DMS53 treated with DMSO at 0.1 percent for 48 hours (cell line): ENCODE measurements at regions not wholly inside any gene's neighbourhood (a gene's known extent, or its start where the extent isn't known, plus 50 kb on each side); places are given as distances from the start of the nearest gene placed in this dataset.

Experiments used
- DNase-seq: peaks from one replicate; lab custom pipeline; 2025; ENCODE audit not compliant: unreplicated experiment; lab: John Stamatoyannopoulos, UW

DNA sequence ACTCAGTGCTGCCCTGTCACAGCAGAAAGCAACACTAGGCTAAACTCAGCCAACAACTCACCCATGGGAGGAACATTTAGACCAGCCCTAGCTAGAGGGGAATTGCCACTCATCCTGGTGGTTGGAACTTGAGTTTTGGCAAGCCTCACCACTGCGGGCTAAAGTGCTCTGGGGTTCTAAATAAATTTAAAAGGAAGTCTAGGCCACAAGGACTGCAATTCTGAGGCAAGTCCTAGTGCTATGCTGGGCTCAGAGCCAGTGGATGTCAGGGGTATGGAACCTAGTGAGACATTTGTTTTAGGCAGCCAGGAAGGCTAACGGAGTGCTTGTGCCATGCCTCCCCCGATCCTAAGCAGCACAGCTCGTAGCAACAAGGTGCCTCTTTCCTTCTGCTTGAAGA is 78.0 kb downstream of the RGS13 start:
- DNase-seq, result no peak

DNA sequence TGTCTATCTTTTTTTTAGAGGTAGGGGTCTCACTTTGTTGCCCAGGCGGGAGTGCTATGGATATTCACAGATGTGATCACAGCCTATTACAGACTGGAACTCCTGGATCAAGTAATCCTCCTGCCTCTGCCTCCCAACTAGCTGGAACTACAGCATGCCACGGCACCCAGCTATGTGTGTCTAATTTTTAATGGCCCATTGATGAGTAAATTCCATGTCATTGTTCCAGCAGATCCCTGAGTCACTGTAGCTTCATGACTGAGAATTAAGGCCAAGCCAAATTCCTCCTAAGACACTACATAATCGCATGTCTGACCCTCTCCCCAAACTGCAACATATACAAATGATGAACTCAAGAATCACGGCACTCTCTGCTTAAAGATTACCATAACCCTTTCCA is 84.2 kb upstream of the RGS2 start:
- no peak for DNase-seq

DNA sequence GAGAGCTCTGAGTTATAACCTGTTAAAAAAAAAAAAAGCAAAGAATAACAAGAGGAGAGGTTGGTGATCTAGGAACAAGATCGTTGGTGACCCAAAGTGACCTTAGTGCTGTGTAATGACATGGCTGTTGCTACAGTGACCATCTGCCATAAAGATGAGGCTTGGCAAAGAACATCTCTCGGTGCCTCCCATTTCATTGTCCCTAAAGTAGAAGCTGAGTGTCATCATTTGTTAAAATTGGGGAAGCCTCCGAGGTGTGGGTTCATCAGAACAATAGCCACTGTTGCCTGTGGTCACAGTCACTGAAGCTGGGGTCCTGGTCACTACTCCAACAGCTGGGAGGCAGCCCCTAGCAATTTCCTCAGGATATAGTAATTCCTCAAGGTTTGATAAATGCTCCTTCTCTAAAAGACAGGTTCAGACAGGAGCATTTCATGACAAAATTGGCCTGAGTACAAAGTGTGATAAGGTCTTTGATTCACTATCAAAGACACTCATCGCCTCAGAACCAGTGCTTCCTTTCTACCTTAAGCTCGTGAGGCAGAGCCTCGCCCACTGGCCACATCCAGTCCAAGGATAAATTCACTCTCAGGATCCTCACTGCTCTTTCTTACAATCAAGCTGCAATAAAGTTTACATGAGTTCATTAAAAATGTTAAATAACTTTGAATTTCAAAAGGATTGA is 81.9 kb upstream of the RGS2 start:
- DNase-seq, result no peak

DNA sequence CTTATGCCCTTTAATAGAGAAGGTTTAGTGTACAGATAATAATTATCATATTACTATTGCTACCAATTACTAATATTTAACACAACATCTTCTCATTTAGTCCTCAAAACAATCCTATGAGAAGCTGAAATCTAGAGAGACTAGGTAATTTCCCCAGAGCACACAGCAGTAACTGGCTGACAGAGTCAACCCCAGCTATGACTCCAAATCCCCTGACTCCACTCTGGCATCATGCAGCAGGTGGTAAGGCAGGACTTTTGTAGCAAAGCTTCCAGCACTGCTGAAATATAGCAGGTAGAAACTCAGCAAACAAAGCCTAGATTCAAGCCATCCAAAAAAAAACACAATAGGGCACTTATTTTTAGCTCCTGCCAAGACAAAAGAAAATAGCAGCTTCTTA is 79.3 kb upstream of the RGS2 start:
- no peak for DNase-seq

DNA sequence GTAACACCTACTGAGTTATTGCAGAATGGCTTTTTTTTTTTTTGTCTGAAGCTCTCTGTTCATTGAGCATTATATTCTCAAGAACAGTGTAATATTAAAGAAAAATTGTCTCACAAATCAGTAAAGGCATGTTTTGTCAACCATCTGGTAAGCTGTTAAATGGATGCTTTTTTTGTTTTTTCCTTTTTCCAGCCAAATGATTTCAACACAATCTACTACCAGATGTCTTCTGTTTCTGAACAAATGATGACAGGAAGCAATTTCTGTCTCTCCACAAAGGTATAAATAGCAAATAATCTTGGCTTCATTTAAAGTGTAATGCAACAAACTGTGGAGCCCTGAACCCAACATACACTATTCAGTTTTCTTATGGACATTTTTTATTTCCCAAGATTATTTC is 78.6 kb upstream of the RGS2 start:
- no peak for DNase-seq

DNA sequence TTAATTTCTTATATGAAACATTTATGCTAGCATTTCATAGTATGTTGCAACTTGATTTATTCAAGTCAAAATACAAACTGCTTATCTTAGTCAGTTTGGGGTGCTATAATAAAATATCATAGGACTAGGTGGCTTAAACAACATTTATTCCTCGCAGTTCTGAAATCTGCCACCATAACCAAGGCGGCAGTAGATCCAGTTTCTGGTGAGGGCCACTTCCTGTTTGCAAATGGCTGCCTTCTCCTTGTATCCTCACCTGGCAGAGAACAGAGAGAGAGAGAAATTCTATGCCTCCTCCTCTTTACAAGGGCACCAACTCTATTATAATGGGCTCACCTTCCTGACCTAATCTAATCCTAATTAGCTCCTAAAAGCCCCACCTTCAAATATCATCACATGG is 76.1 kb upstream of the RGS2 start:
- DNase-seq, result peak; percentile 45

DNA sequence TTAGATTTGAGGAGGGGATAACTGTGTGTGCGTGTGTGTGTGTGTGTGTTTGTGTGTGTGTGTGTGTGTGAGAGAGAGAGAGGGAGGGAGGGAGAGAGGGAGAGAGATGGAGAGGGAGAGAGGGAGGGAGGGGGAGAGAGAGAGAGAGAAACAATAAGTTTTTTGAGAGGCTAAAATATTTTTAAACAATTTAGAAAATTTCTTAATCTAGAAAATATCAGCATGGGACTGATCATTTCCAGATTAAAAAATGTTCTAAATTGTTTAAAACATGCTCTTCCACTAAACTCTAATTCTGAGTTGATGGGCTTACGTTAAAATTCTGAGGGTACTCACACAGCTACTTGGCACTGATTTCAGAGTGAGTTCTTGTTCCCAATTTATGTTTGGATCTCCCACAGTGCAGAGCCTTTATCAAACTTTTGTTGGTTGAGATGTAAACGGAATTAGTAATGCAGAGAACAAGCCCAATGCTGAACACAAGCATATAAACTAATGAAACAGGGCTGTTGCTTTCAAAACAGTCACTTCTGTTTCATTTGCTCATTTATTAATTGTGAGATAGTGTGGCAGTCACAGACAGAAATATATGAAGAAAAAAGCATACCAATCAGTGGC is 73.4 kb upstream of the RGS2 start:
- DNase-seq, result no peak

DNA sequence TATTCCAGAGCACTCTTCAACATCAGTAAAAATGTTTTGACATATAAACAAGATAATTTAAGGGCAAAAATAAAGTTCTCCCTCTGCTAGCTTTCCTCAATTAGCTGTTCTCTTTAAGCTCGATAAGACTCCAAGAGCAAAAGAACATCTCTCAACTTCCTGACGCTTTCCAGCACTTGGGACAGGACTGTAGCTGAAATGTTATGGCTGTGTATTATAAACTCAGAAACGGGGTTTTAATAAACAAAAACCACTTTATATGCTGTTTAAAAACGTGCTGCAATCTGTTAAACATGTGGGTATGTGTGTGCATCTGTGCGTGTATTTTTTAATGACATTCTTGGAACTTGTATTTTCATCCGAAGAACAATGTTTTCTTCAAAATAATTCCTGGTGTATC is 71.5 kb upstream of the RGS2 start:
- no peak for DNase-seq

DNA sequence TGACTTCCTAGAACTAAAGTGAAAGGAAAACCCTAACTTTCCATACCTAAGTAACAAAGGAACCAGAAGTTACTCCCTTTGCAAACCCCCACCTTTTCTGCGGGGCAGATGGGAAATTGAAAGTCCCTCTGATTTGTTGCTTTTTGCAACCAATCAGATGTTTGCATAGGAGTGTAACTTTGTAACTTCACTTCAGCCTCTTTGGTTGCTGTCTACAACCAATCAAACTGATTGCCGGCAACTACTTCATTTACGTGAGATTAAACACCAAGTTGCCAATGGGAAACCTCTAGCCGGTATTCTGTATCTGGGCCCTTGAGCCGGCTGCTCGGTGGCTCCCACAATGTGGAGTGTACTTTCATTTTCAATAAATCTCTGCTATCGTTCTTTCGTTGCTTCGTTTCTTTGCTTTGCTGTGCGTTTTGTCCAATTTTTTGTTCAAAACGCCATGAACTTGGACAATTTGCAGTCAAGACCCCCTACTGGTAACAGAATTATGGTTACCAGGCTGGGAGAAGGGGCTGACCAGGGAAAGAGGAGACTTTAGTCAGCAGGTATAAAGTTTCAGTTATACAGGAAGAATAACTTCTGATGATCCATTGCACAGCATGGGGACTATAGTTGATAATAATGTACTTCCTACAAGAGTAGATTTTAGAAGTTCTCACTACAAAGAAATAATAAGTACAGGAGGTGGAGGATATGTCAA is 69.2 kb upstream of the RGS2 start:
- DNase-seq, result no peak

DNA sequence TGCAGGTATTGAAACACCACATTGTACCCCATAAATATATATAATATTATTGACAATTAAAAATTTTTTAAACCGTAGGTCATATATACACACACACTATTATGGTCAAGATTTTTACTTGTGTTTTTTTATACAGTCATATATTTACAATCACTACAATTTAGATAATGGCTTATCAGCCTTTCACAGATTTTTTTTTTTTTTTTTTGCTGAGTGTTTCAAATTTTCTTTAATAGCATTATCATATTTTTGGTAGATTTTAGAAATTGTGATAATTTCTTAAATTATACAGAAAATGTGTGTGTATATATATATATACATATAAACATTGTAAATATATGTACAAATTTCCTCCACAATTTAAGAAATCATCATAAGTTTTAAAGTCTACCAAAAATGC is 68.6 kb upstream of the RGS2 start:
- no peak for DNase-seq

DNA sequence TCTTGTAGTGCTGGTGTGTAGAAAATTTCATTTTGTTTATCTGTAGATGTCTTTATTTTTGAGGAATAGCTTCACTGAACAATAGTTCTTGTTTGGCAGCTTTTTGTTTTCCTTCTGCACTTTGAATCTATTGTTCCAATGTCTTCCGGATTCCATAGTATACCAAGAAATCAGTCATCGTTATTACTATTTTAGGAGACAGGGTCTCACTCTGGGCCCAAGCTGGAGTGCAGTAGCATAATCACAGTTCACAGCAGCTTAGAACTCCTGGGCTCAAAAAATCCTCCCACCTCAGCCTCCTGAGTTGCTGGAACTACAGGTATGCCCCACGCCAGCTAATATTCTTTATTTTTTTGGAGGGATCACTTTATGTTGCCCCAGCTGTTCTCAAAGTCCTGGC is 67.7 kb upstream of the RGS2 start:
- DNase-seq, result no peak

DNA sequence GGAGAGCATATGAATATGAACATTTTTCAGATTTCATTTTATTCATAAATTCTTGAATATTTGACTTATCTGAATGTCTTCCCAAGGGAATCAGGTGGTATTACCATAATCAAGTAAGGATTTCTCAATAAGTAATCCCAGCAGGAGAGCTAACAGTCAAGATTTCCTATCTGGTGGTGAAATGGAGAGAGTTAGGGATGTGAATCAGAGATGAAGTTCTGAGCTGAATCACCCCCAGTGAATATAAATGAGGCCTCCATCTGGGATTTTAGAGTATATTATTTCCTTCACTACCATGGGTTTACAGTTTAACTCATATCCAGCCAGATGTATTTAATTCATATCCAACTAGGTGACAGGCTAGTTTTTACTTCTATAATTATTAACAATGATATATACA is 61.5 kb upstream of the RGS2 start:
- no peak for DNase-seq

DNA sequence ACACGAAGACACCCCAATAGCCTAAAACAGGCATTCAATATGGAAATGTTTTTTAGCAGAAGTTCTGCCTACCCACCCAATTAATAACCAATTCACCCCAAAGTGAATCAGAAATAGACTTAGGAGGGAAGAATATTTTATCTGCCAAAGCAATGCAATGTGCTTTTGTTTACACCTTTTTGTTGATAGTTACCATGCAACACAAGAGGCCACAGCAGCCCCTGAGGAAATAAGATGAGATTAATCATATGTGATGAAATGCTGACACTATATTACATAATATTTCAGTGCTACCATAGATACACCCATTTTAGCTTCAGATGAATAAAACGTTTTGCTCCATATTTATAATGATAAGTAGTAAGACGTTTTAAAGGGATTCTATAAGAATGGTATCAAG is 60.9 kb upstream of the RGS2 start:
- no peak for DNase-seq

DNA sequence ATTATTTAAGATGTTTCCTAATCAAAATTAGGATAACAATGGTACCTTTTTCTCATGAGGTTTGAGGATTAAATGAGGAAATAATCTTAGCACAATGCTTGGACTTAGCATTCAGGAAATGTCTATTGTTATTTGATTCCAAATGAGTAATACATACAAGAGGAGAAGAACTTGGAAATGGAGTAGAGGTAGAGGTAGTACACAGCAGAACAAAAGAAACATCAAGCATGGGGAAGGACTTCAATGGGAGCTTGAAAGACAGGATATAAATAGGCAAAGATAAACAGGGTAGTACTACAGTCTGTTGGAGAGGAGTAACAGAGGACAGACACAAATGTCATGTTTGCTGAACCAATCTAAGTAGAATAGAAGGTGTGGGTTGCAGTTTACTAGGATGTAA is 59.5 kb upstream of the RGS2 start:
- DNase-seq, result peak; percentile 89

DNA sequence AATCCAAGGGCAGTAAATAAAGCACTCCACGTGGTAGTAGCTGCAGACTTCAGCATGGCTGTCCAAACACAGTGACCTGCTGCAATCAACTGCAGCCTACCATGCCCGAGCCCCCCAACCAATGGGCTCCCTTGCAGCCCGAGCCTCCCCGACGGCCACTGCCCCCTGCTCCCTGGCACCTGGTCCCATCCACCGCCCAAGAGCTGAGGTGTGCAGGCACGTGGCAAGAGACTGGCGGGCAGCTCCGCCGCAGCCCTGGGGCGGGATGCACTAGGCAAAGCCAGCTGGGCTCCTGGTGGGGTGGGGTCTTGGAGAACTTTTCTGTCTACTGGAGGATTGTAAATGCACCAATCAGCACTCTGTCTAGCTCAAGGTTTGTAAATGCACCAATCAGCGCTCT is 57.6 kb upstream of the RGS2 start:
- DNase-seq, result no peak

DNA sequence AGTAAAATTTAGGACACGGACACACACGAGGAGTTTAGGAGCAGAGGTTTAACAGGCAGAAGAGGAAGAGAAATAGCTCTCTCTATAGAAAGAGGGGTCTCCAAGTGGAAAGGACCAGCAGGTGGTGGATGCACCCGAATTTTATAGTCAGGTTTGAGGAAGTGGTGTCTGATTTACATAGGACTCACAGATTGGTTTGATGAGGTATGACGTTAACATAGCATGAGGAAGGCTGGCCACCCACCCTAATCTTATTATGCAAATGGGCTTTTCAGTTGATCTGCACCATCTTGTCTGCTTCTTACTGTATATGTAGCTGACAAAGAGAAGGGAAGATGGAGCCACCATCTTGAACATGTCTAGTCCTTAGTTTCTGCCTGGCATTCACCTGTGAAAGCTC is 52.5 kb upstream of the RGS2 start:
- no peak for DNase-seq

DNA sequence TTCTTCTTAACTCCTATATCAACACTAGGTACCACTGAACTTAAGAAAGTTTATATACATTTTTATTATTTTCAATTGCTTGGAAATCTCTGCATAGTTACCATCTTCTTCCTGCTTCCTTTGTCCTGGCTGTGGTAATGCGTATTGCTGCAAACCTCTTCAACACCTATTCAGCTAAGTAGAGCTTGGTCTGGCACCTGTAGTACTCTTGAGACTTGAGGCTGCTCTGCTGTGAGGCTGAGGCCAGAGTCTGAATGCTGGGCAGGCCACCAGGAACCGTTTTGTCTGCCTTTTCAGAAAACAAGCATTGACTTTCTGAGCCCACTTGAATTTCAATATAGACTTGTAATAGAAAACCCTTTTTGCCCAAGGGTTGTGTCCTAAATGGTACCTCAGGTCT is 52.0 kb upstream of the RGS2 start:
- DNase-seq, result no peak

DNA sequence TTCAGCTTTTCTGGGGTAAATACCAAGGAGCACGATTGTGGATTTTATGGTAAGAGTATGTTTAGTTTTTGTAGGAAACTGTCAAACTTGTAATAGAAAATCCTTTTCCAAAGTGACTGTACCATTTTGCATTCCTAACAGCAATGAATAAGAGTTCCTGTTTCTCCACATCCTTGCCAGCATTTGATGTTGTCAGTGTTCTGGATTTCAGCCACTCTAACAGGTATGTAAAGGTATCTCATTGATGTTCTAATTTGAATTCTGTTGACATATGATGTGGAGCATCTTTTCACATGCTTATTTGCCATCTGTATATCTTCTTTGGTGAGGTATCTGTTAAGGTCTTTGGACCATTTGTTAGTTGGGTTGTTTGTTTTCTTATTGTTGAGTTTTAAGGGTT is 50.3 kb upstream of the RGS2 start:
- no peak for DNase-seq
